ENCODE measurements at regions not wholly inside any gene's neighbourhood (a gene's known extent, or its start where the extent isn't known, plus 50 kb on each side); places are given as distances from the start of the nearest gene placed in this dataset.

GRCh38 chr9:115411516-115411915, 293.6 kb upstream of the TNC start:
- H3K9me3 ChIP-seq: no peaks in the 10 kb centered on the region
- no CpG with 5 or more reads among the region's 1 CpG for WGBS (ENCODE audit: insufficient coverage)
- DNase-seq (no peak), ATAC-seq (replicated peaks in 1 of 4) (no peak)
- Mint-ChIP-seq H3K36me3 (no peaks in the 10 kb centered on the region), H3K27me3 (peaks cover 10 to 19% of the 10 kb centered on the region in 2 donors), H3K4me1 (no peaks in the 10 kb centered on the region), H3K27ac (no peak overlapping the region), H3K9me3 (peaks cover 2 to 13% (median 8%) of the 10 kb centered on the region in 3 donors), H3K4me3 (no peak overlapping the region)
- H3K36me3 ChIP-seq (ENCODE audit: control insufficient read depth in 2 of 2, extremely low read depth in 1 of 2, insufficient read depth in 1 of 2, low read length in 1 of 2): no peaks in the 10 kb centered on the region
- H3K27ac ChIP-seq (ENCODE audit: low read length): no peak overlapping the region
- ChIA-PET CTCF (no interaction called here), POLR2A (no interaction called here)
- peaks cover 0 to 7% of the 10 kb centered on the region in 2 experiments for H3K27me3 ChIP-seq (replicated peaks in 1 of 2; ENCODE audit: control insufficient read depth in 2 of 2, extremely low read depth in 1 of 2, insufficient read depth in 2 of 2, low read length in 1 of 2)
- H3K4me3 ChIP-seq (ENCODE audit: control insufficient read depth in 1 of 2, extremely low read depth in 1 of 2, low read length in 1 of 2): no peak overlapping the region
- H3K4me1 ChIP-seq (ENCODE audit: control insufficient read depth in 1 of 2, extremely low read depth in 1 of 2, insufficient read depth in 2 of 2, low read length in 2 of 2): no peaks in the 10 kb centered on the region

DNA sequence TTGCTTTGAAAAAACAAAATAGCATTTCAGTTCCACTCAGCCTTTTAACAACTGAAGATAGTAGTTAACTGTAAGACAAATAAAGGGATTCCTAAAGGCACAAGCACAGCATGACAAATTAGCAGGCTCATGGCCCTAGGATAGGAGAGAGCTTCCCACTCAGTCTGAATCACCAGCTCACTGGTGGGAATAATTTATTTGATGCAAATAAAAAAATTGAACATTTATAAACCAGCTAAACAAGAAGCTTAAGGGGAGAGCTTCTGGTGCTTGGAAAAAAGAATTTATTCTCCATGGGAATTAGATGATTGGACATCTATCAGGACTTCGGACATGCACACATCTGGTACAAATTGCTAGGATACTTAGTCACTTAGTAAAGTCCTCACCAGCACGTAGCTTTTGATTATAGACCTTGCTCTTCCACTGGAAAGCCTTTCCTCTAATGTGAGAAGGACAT, 294.1 kb upstream of the TNC start:
- no peaks in the 10 kb centered on the region for H3K4me1 Mint-ChIP-seq
- no CpG with 5 or more reads among the region's 2 CpGs for WGBS (ENCODE audit: insufficient coverage)
- CTCF ChIA-PET: no interaction called here
- H3K27me3 Mint-ChIP-seq: peaks cover 12 to 18% of the 10 kb centered on the region in 2 donors
- H3K36me3 Mint-ChIP-seq: no peaks in the 10 kb centered on the region
- DNase-seq: no peak
- Histone ChIP-seq H3K27me3 (replicated peaks in 1 of 2; ENCODE audit: control insufficient read depth in 2 of 2, extremely low read depth in 1 of 2, insufficient read depth in 2 of 2, low read length in 1 of 2) (peaks cover 0 to 7% of the 10 kb centered on the region in 2 experiments), H3K36me3 (ENCODE audit: control insufficient read depth in 2 of 2, extremely low read depth in 1 of 2, insufficient read depth in 1 of 2, low read length in 1 of 2) (no peaks in the 10 kb centered on the region), H3K4me3 (ENCODE audit: control insufficient read depth in 1 of 2, extremely low read depth in 1 of 2, low read length in 1 of 2) (no peak overlapping the region), H3K9me3 (no peaks in the 10 kb centered on the region), H3K4me1 (ENCODE audit: control insufficient read depth in 1 of 2, extremely low read depth in 1 of 2, insufficient read depth in 2 of 2, low read length in 2 of 2) (no peaks in the 10 kb centered on the region), H3K27ac (ENCODE audit: low read length) (no peak overlapping the region)
- ATAC-seq (replicated peaks in 1 of 4): no peak
- peaks cover 2 to 13% (median 8%) of the 10 kb centered on the region in 3 donors for H3K9me3 Mint-ChIP-seq
- H3K27ac Mint-ChIP-seq: no peak overlapping the region
- no peak overlapping the region for H3K4me3 Mint-ChIP-seq
- POLR2A ChIA-PET: no interaction called here

GRCh38 chr9:115412656-115413055, 294.7 kb upstream of the TNC start:
- Mint-ChIP-seq H3K4me3 (no peak overlapping the region), H3K4me1 (no peaks in the 10 kb centered on the region), H3K9me3 (peaks cover 2 to 13% (median 8%) of the 10 kb centered on the region in 3 donors), H3K27me3 (peaks cover 12 to 18% of the 10 kb centered on the region in 2 donors), H3K27ac (no peak overlapping the region), H3K36me3 (no peaks in the 10 kb centered on the region)
- DNase-seq (no peak), ATAC-seq (replicated peaks in 1 of 4) (no peak)
- ChIA-PET CTCF (no interaction called here), POLR2A (no interaction called here)
- H3K27me3 ChIP-seq (replicated peaks in 1 of 2; ENCODE audit: control insufficient read depth in 2 of 2, extremely low read depth in 1 of 2, insufficient read depth in 2 of 2, low read length in 1 of 2): peaks cover 0 to 7% of the 10 kb centered on the region in 2 experiments
- H3K4me1 ChIP-seq (ENCODE audit: control insufficient read depth in 1 of 2, extremely low read depth in 1 of 2, insufficient read depth in 2 of 2, low read length in 2 of 2): no peaks in the 10 kb centered on the region
- no peak overlapping the region for H3K4me3 ChIP-seq (ENCODE audit: control insufficient read depth in 1 of 2, extremely low read depth in 1 of 2, low read length in 1 of 2)
- H3K27ac ChIP-seq (ENCODE audit: low read length): no peak overlapping the region
- no peaks in the 10 kb centered on the region for H3K36me3 ChIP-seq (ENCODE audit: control insufficient read depth in 2 of 2, extremely low read depth in 1 of 2, insufficient read depth in 1 of 2, low read length in 1 of 2)
- no peaks in the 10 kb centered on the region for H3K9me3 ChIP-seq

DNA sequence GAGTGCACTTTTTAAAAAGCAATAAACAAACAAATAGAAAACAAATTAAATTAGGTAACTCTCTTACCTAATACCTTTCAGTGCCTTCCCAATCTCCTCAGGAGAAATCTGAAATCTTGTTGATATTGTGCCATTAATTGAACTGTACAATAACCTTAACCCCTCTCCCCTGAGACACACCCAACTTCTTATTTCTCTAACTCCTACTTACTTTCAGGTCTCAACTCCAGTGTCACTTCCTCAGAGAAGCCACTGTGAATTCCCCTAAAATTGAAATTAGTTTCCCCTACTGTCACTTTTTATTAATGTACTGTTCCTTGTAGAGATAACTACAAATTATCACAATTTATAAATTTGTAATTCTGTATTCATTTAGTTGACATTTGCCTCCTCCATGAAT, 295.3 kb upstream of the TNC start:
- Histone ChIP-seq H3K9me3 (no peaks in the 10 kb centered on the region), H3K27ac (ENCODE audit: low read length) (no peak overlapping the region), H3K4me3 (ENCODE audit: control insufficient read depth in 1 of 2, extremely low read depth in 1 of 2, low read length in 1 of 2) (no peak overlapping the region), H3K27me3 (replicated peaks in 1 of 2; ENCODE audit: control insufficient read depth in 2 of 2, extremely low read depth in 1 of 2, insufficient read depth in 2 of 2, low read length in 1 of 2) (peaks cover 0 to 7% of the 10 kb centered on the region in 2 experiments), H3K4me1 (ENCODE audit: control insufficient read depth in 1 of 2, extremely low read depth in 1 of 2, insufficient read depth in 2 of 2, low read length in 2 of 2) (no peaks in the 10 kb centered on the region), H3K36me3 (ENCODE audit: control insufficient read depth in 2 of 2, extremely low read depth in 1 of 2, insufficient read depth in 1 of 2, low read length in 1 of 2) (no peaks in the 10 kb centered on the region)
- Mint-ChIP-seq H3K27me3 (peaks cover 9 to 18% of the 10 kb centered on the region in 2 donors), H3K4me1 (no peaks in the 10 kb centered on the region), H3K36me3 (no peaks in the 10 kb centered on the region), H3K9me3 (peaks cover 2 to 13% (median 8%) of the 10 kb centered on the region in 3 donors), H3K4me3 (no peak overlapping the region), H3K27ac (no peak overlapping the region)
- CTCF ChIA-PET: interaction anchor here in 1 of 2 donors (0.7 kb wide), 1 partner anchor 890 kb away, joined by 3 read pairs; no protein-coding TSS in a partner anchor
- ATAC-seq (replicated peaks in 1 of 4): no peak
- DNase-seq: no peak
- POLR2A ChIA-PET: no interaction called here

DNA sequence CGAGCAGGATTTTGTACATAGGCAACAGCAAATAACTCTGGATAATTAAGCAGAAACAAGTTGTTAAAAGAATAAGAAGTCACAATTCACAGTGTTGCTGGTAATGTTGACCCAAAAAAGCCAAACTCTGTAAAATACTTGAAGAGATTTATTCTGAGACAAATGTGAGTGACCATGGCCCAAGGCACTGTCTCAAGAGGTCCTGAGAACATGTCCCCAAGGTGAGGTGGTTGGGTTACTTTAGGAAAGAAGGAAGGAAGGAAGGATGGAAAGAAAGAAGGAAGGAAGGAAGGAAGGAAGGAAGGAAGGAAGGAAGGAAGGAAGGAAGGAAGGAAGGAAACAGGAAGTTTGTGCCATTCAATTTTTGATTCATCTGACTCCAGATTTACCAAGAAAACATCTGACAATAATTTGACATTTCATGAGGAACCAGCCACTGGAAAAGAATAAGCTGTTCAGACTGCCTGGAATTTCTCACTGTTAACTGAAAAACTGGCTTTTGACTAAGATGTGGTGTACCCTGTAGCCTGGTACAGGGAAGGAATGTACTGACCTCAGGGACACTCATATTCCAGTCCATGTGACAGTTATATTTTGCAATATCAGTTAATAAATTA, 295.9 kb upstream of the TNC start:
- no peak for ATAC-seq (replicated peaks in 1 of 4)
- Histone ChIP-seq H3K4me3 (ENCODE audit: control insufficient read depth in 1 of 2, extremely low read depth in 1 of 2, low read length in 1 of 2) (no peak overlapping the region), H3K4me1 (ENCODE audit: control insufficient read depth in 1 of 2, extremely low read depth in 1 of 2, insufficient read depth in 2 of 2, low read length in 2 of 2) (no peaks in the 10 kb centered on the region), H3K36me3 (ENCODE audit: control insufficient read depth in 2 of 2, extremely low read depth in 1 of 2, insufficient read depth in 1 of 2, low read length in 1 of 2) (no peaks in the 10 kb centered on the region), H3K27me3 (replicated peaks in 1 of 2; ENCODE audit: control insufficient read depth in 2 of 2, extremely low read depth in 1 of 2, insufficient read depth in 2 of 2, low read length in 1 of 2) (peaks cover 0 to 7% of the 10 kb centered on the region in 2 experiments), H3K9me3 (no peaks in the 10 kb centered on the region), H3K27ac (ENCODE audit: low read length) (no peak overlapping the region)
- DNase-seq: no peak
- H3K27ac Mint-ChIP-seq: no peak overlapping the region
- peaks cover under 1 to 10% (median 2%) of the 10 kb centered on the region in 3 donors for H3K9me3 Mint-ChIP-seq
- no peaks in the 10 kb centered on the region for H3K4me1 Mint-ChIP-seq
- WGBS (ENCODE audit: insufficient coverage): no CpG with 5 or more reads among the region's 1 CpG
- ChIA-PET CTCF (interaction anchor here in 1 of 2 donors (0.7 kb wide), 2 partner anchors 322 to 889 kb away, joined by 3 to 4 read pairs; no protein-coding TSS in a partner anchor), POLR2A (no interaction called here)
- peaks cover 4 to 15% of the 10 kb centered on the region in 2 donors for H3K27me3 Mint-ChIP-seq
- no peak overlapping the region for H3K4me3 Mint-ChIP-seq
- H3K36me3 Mint-ChIP-seq: no peaks in the 10 kb centered on the region

DNA sequence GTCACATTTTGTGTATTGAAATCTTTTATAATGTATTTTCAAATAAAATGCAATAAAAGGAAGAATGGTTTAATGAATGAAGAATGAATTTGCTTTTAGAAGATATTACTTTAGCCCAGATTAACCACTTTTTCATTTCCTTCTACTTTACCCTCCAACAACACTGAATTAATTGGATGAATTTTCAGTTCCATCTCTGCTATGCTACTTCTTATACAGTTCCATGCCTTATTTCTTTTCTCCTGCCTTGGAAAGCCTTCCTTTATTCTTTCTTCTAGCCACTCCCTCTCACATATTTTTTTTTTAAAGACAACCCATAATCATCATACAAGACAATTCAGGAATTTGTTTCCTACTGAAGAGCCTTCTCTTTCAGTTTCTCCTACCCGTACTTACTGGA, 296.6 kb upstream of the TNC start:
- CTCF ChIA-PET: interaction anchor here in 1 of 2 donors (0.6 to 0.7 kb wide), 2 partner anchors 322 to 364 kb away, joined by 3 to 4 read pairs; no protein-coding TSS in a partner anchor
- no peak overlapping the region for H3K27ac Mint-ChIP-seq
- no peak overlapping the region for H3K4me3 Mint-ChIP-seq
- 100% methylated on average over 1 of the region's 1 CpG for whole genome bisulfite sequencing (ENCODE audit: insufficient coverage)
- peaks cover 0 to 7% of the 10 kb centered on the region in 2 experiments for H3K27me3 ChIP-seq (replicated peaks in 1 of 2; ENCODE audit: control insufficient read depth in 2 of 2, extremely low read depth in 1 of 2, insufficient read depth in 2 of 2, low read length in 1 of 2)
- H3K9me3 Mint-ChIP-seq: peaks cover 0 to 3% (median 0%) of the 10 kb centered on the region in 3 donors
- peaks cover 3 to 8% of the 10 kb centered on the region in 2 donors for H3K27me3 Mint-ChIP-seq
- H3K9me3 ChIP-seq: no peaks in the 10 kb centered on the region
- DNase-seq (no peak), ATAC-seq (replicated peaks in 1 of 4) (no peak)
- POLR2A ChIA-PET: no interaction called here
- no peaks in the 10 kb centered on the region for H3K36me3 Mint-ChIP-seq
- H3K4me1 Mint-ChIP-seq: no peaks in the 10 kb centered on the region
- H3K27ac ChIP-seq (ENCODE audit: low read length): no peak overlapping the region
- H3K4me3 ChIP-seq (ENCODE audit: control insufficient read depth in 1 of 2, extremely low read depth in 1 of 2, low read length in 1 of 2): no peak overlapping the region
- no peaks in the 10 kb centered on the region for H3K4me1 ChIP-seq (ENCODE audit: control insufficient read depth in 1 of 2, extremely low read depth in 1 of 2, insufficient read depth in 2 of 2, low read length in 2 of 2)
- no peaks in the 10 kb centered on the region for H3K36me3 ChIP-seq (ENCODE audit: control insufficient read depth in 2 of 2, extremely low read depth in 1 of 2, insufficient read depth in 1 of 2, low read length in 1 of 2)

All from T-cell (primary cell).